H9 (cell line): ENCODE measurements at regions not wholly inside any gene's neighbourhood (a gene's known extent, or its start where the extent isn't known, plus 50 kb on each side); places are given as distances from the start of the nearest gene placed in this dataset.

Experiments used
- DNase-seq: peaks from one replicate; pipeline ENCODE4 v3.0.0-alpha.2; 2017
- H2AFZ ChIP-seq: one replicate; pipeline ENCODE4 v1.6.1; 2013; ENCODE audit warnings: mild to moderate bottlenecking, low read length, control low read depth, moderate library complexity
- H2AK5ac ChIP-seq: 2 replicates; pipeline ENCODE4 v1.6.1; 2013; ENCODE audit warnings: low read length, control low read depth, mixed read lengths; ENCODE audit not compliant: insufficient read length
- H2BK120ac ChIP-seq: one replicate; pipeline ENCODE4 v1.6.1; 2013; ENCODE audit warnings: low read depth, mild to moderate bottlenecking, low read length, control low read depth, inconsistent platforms; ENCODE audit not compliant: poor library complexity, severe bottlenecking
- H2BK12ac ChIP-seq: 2 replicates; pipeline ENCODE4 v1.6.1; 2013; ENCODE audit warnings: low read length, control low read depth, mixed read lengths, low read depth; ENCODE audit not compliant: insufficient read length
- H2BK15ac ChIP-seq: 2 replicates; pipeline ENCODE4 v1.6.1; 2013; ENCODE audit warnings: low read depth, low read length, control low read depth
- H2BK20ac ChIP-seq: one replicate; pipeline ENCODE4 v1.6.1; 2013; ENCODE audit warnings: low read depth, mild to moderate bottlenecking, low read length, control low read depth, inconsistent platforms; ENCODE audit not compliant: poor library complexity, severe bottlenecking
- H2BK5ac ChIP-seq: 2 replicates; pipeline ENCODE4 v1.6.1; 2013; ENCODE audit warnings: low read length, control low read depth, mixed read lengths; ENCODE audit not compliant: insufficient read length
- H3K14ac ChIP-seq: 2 replicates; pipeline ENCODE4 v1.6.1; 2013; ENCODE audit warnings: low read length, control low read depth; ENCODE audit not compliant: insufficient read depth
- H3K18ac ChIP-seq: 2 replicates; pipeline ENCODE4 v1.6.1; 2013; ENCODE audit warnings: low read depth, mild to moderate bottlenecking, mixed read lengths, low read length, control low read depth; ENCODE audit not compliant: insufficient read length
- H3K23ac ChIP-seq: 2 replicates; pipeline ENCODE4 v1.6.1; 2013; ENCODE audit warnings: low read length, control low read depth, mixed read lengths, low read depth; ENCODE audit not compliant: insufficient read length
- H3K23me2 ChIP-seq: 2 replicates; pipeline ENCODE4 v1.6.1; 2013; ENCODE audit warnings: low read depth, mild to moderate bottlenecking, mixed read lengths, low read length, control low read depth; ENCODE audit not compliant: insufficient read length, poor library complexity, severe bottlenecking
- H3K27ac ChIP-seq: 2 replicates; pipeline ENCODE4 v1.5.1; 2013; ENCODE audit warnings: low read length, control low read depth, mixed read lengths, low read depth; ENCODE audit not compliant: insufficient read length
- H3K27me3 ChIP-seq: 2 replicates; pipeline ENCODE4 v1.6.1; 2013; ENCODE audit warnings: low read length, control low read depth, inconsistent platforms; ENCODE audit not compliant: insufficient read depth
- H3K4ac ChIP-seq: 2 replicates; pipeline ENCODE4 v1.6.1; 2013; ENCODE audit warnings: low read depth, mild to moderate bottlenecking, control low read depth, inconsistent platforms, low read length, moderate library complexity
- H3K4me1 ChIP-seq: 2 replicates; pipeline ENCODE4 v1.6.1; 2013; ENCODE audit warnings: low read length, control low read depth, inconsistent platforms; ENCODE audit not compliant: insufficient read depth
- H3K4me2 ChIP-seq: 2 replicates; pipeline ENCODE4 v1.6.1; 2013; ENCODE audit warnings: low read length, control low read depth, mixed read lengths; ENCODE audit not compliant: insufficient read length, insufficient read depth
- H3K56ac ChIP-seq: 2 replicates; pipeline ENCODE4 v1.6.1; 2013; ENCODE audit warnings: low read depth, mild to moderate bottlenecking, mixed read lengths, low read length, control low read depth; ENCODE audit not compliant: insufficient read length
- H3K79me1 ChIP-seq: 2 replicates; pipeline ENCODE4 v1.6.1; 2013; ENCODE audit warnings: low read depth, mild to moderate bottlenecking, moderate library complexity, low read length, control low read depth, inconsistent platforms; ENCODE audit not compliant: insufficient read depth, poor library complexity, severe bottlenecking
- H3K79me2 ChIP-seq: 2 replicates; pipeline ENCODE4 v1.6.1; 2013; ENCODE audit warnings: low read length, control low read depth, inconsistent platforms; ENCODE audit not compliant: insufficient read depth
- H3K9ac ChIP-seq: 2 replicates; pipeline ENCODE4 v1.6.1; 2013; ENCODE audit warnings: low read length, control low read depth, mixed read lengths; ENCODE audit not compliant: insufficient read length; ENCODE audit errors: extremely low read depth
- H3K9me3 ChIP-seq: one replicate; pipeline ENCODE4 v1.6.1; 2013; ENCODE audit warnings: low read depth, low read length, inconsistent platforms; ENCODE audit not compliant: control insufficient read depth
- H3T11ph ChIP-seq: one replicate; pipeline ENCODE4 v1.6.1; 2013; ENCODE audit warnings: mild to moderate bottlenecking, low read length, control low read depth, inconsistent platforms
- H4K20me1 ChIP-seq: one replicate; pipeline ENCODE4 v1.6.1; 2013; ENCODE audit not compliant: control insufficient read depth, insufficient read length, insufficient read depth
- H4K5ac ChIP-seq: 2 replicates; pipeline ENCODE4 v1.6.1; 2013; ENCODE audit warnings: low read depth, mild to moderate bottlenecking, mixed read lengths, low read length, control low read depth; ENCODE audit not compliant: insufficient read length
- H4K8ac ChIP-seq: replicated peaks from 2 replicates; pipeline ENCODE4 v1.6.1; 2013; ENCODE audit warnings: low read length, control low read depth, mixed read lengths, low read depth; ENCODE audit not compliant: insufficient read length
- H4K91ac ChIP-seq: 2 replicates; pipeline ENCODE4 v1.6.1; 2013; ENCODE audit warnings: low read depth, mild to moderate bottlenecking, moderate library complexity, mixed read lengths, low read length, control low read depth; ENCODE audit not compliant: insufficient read length
- H3K27ac Mint-ChIP-seq, 3 experiments: 2 replicates in 2 of 3; 3 replicates in 1 of 3; pipeline ENCODE4 v1.8.0; 2020 to 2021; ENCODE audit warnings: mixed read lengths in 3 of 3, mild to moderate bottlenecking in 1 of 3, moderate library complexity in 1 of 3
- H3K27me3 Mint-ChIP-seq: 2 replicates; pipeline ENCODE4 v1.8.0; 2021; ENCODE audit warnings: low read depth, mild to moderate bottlenecking, moderate library complexity, mixed read lengths
- H3K36me3 Mint-ChIP-seq, 3 experiments: 2 replicates in 2 of 3; 3 replicates in 1 of 3; pipeline ENCODE4 v1.8.0; 2020 to 2021; ENCODE audit warnings: low read depth in 3 of 3, mixed read lengths in 3 of 3; ENCODE audit not compliant: insufficient read depth in 1 of 3
- H3K4me1 Mint-ChIP-seq, 2 experiments: 2 replicates each; pipeline ENCODE4 v1.8.0; 2020; ENCODE audit warnings: mixed read lengths in 2 of 2
- H3K4me3 Mint-ChIP-seq, 2 experiments: 2 replicates in 1 of 2; 3 replicates in 1 of 2; pipeline ENCODE4 v1.8.0; 2020 to 2021; ENCODE audit warnings: mild to moderate bottlenecking in 2 of 2, mixed read lengths in 2 of 2, moderate library complexity in 1 of 2
- H3K9me3 Mint-ChIP-seq, 2 experiments: 2 replicates in 1 of 2; 3 replicates in 1 of 2; pipeline ENCODE4 v1.8.0; 2020; ENCODE audit warnings: mild to moderate bottlenecking in 2 of 2, mixed read lengths in 2 of 2, moderate library complexity in 1 of 2
- CTCF ChIP-seq: fragments of 200-600 bp; sonication (generic); conservative IDR thresholded peaks from 3 replicates; pipeline ENCODE4 v1.8.0; 2021; ENCODE audit warnings: antibody characterized with exemption, mild to moderate bottlenecking
- WGBS: extraction: QIAGEN DNeasy Blood & Tissue Kit; methylation state at CpG from one replicate; pipeline ENCODE4 v1.1.7; 2013; ENCODE audit warnings: missing lambda C conversion rate, low lambda C conversion rate, mixed read lengths; ENCODE audit not compliant: insufficient read length; ENCODE audit errors: extremely low coverage; 5-methylcytosine and 5-hydroxymethylcytosine counted together

DNA sequence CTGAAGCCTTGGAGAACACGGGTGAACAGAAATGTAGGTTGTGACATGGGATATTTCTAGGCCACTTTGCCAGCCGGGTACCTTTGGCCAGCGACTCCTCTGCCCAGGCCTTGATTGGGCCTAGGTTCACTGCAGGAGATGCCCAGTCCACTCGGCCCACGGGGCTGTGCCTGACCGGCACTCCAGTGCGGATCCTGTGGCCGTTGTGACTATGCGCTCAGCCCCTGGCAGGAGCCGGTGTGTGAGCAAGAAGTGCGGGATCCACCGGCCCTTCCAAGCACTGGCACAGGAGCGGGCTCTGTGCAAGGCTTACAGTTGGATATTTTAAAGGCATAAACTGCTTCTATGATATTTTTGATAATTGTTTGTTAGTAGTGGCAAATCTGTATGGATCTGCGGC is 1042.5 kb upstream of the PCDH9 start:
- H3K14ac ChIP-seq, result no peak overlapping the region
- Mint-ChIP-seq H3K27me3 (no peaks in the 10 kb centered on the region), H3K4me3 (no peak overlapping the region), H3K9me3 (peaks cover 19 to 31% of the 10 kb centered on the region in 2 experiments), H3K4me1 (no peaks in the 10 kb centered on the region), H3K36me3 (peaks cover 10 to 30% (median 10%) of the 10 kb centered on the region in 3 experiments), H3K27ac (no peak overlapping the region)
- H3K18ac ChIP-seq, result no peak overlapping the region
- peaks cover 10% of the 10 kb centered on the region for H3K9me3 ChIP-seq
- no peak overlapping the region for H3K4ac ChIP-seq
- no peak overlapping the region for H2BK12ac ChIP-seq
- H3K9ac ChIP-seq, result no peak overlapping the region
- H2AFZ ChIP-seq, result no peak overlapping the region
- no peak overlapping the region for H2BK120ac ChIP-seq
- H3K23ac ChIP-seq, result no peak overlapping the region
- H3K27ac ChIP-seq, result no peak overlapping the region
- H4K8ac ChIP-seq, result no peak overlapping the region
- TF ChIP-seq CTCF, result no peak
- H3K27me3 ChIP-seq, result no peaks in the 10 kb centered on the region
- no peaks in the 10 kb centered on the region for H3K23me2 ChIP-seq
- H2BK15ac ChIP-seq, result no peak overlapping the region
- no CpG with 5 or more reads among the region's 14 CpGs for WGBS
- no peak overlapping the region for H2BK5ac ChIP-seq
- H3T11ph ChIP-seq, result no peak overlapping the region
- H3K4me2 ChIP-seq, result no peak overlapping the region
- DNase-seq, result no peak
- no peaks in the 10 kb centered on the region for H3K4me1 ChIP-seq
- H3K79me2 ChIP-seq, result no peaks in the 10 kb centered on the region
- H3K56ac ChIP-seq, result no peak overlapping the region
- no peaks in the 10 kb centered on the region for H4K20me1 ChIP-seq
- no peaks in the 10 kb centered on the region for H3K79me1 ChIP-seq
- no peak overlapping the region for H4K91ac ChIP-seq
- no peak overlapping the region for H2AK5ac ChIP-seq
- H2BK20ac ChIP-seq, result no peak overlapping the region
- H4K5ac ChIP-seq, result no peak overlapping the region
